AG08395 (cell line): ENCODE measurements at regions not wholly inside any gene's neighbourhood (a gene's known extent, or its start where the extent isn't known, plus 50 kb on each side); places are given as distances from the start of the nearest gene placed in this dataset.

Experiments
- DNase-seq: peaks from one replicate; pipeline ENCODE4 v3.0.0; 2012; ENCODE audit warnings: mixed read lengths, low spot score

- no peak for DNase-seq
These were observed 76.7 kb upstream of the UNC5A start for GRCh38 chr5:176733406-176734262.

- no peak for DNase-seq
These were observed 75.5 kb upstream of the UNC5A start for GRCh38 chr5:176734756-176735342.

GRCh38 chr5:176735383-176736265, 74.7 kb upstream of the UNC5A start:
- DNase-seq: no peak

GRCh38 chr5:176736301-176736930, 73.9 kb upstream of the UNC5A start:
- DNase-seq: no peak

- no peak for DNase-seq
These were observed 73.2 kb upstream of the UNC5A start for GRCh38 chr5:176736931-176737745.

GRCh38 chr5:176737746-176738636, 72.4 kb upstream of the UNC5A start:
- DNase-seq: no peak

GRCh38 chr5:176738637-176739250, 71.6 kb upstream of the UNC5A start:
- DNase-seq: no peak

GRCh38 chr5:176739461-176740051, 70.8 kb upstream of the UNC5A start:
- no peak for DNase-seq

GRCh38 chr5:176740131-176740701, 70.1 kb upstream of the UNC5A start:
- no peak for DNase-seq

GRCh38 chr5:176740702-176741496, 69.5 kb upstream of the UNC5A start:
- DNase-seq: no peak

- DNase-seq: no peak
These were observed 68.7 kb upstream of the UNC5A start for GRCh38 chr5:176741561-176742211.

GRCh38 chr5:176742246-176743105, 67.9 kb upstream of the UNC5A start:
- no peak for DNase-seq

GRCh38 chr5:176743136-176743861, 67.1 kb upstream of the UNC5A start:
- DNase-seq: no peak

GRCh38 chr5:176743868-176744583, 66.3 kb upstream of the UNC5A start:
- no peak for DNase-seq

GRCh38 chr5:176744584-176744965, 65.8 kb upstream of the UNC5A start:
- DNase-seq: no peak
